ENCODE measurements at regions not wholly inside any gene's neighbourhood (a gene's known extent, or its start where the extent isn't known, plus 50 kb on each side); places are given as distances from the start of the nearest gene placed in this dataset.

DNA sequence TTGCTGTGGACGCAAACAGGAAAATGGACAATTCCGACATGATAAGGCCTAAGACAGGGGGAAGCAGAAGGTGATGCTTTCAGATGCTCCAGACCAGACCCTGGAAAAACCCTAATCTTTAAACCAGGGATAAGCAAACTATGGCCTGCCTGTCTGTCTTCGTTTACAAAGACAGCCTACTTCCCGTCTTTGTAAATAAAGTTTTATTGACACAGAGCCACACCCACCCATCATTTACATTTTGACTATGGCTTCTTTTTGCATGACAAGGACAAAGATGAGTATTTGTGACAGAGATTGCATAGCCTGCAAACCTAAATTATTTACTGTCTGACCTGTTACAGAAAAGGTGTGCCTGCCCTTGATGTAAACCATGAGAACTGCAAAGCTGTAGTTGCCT is 177.9 kb downstream of the WSCD1 start:
- ATAC-seq = no peak
- POLR2A ChIA-PET = interaction anchor here (0.6 to 0.9 kb wide), 2 partner anchors 12 to 196 kb away, joined by 3 to 4 read pairs; partner anchors contain the start of gene PIMREG
- TF ChIP-seq CXXC5 (CRISPR knock-in tag; IDR thresholded peaks at IDR 0.05) (no peak), TARDBP (IDR thresholded peaks at IDR 0.05) (no peak), ELF1 (tag; IDR thresholded peaks at IDR 0.05) (no peak), TBL1XR1 (IDR thresholded peaks at IDR 0.05; ENCODE audit: low read length in 2 of 2) (no peak), SMARCC2 (IDR thresholded peaks at IDR 0.05; ENCODE audit: low read depth) (no peak), ADNP (tag; IDR thresholded peaks at IDR 0.05) (no peak)
- TF ChIP-seq, protein P1, sequence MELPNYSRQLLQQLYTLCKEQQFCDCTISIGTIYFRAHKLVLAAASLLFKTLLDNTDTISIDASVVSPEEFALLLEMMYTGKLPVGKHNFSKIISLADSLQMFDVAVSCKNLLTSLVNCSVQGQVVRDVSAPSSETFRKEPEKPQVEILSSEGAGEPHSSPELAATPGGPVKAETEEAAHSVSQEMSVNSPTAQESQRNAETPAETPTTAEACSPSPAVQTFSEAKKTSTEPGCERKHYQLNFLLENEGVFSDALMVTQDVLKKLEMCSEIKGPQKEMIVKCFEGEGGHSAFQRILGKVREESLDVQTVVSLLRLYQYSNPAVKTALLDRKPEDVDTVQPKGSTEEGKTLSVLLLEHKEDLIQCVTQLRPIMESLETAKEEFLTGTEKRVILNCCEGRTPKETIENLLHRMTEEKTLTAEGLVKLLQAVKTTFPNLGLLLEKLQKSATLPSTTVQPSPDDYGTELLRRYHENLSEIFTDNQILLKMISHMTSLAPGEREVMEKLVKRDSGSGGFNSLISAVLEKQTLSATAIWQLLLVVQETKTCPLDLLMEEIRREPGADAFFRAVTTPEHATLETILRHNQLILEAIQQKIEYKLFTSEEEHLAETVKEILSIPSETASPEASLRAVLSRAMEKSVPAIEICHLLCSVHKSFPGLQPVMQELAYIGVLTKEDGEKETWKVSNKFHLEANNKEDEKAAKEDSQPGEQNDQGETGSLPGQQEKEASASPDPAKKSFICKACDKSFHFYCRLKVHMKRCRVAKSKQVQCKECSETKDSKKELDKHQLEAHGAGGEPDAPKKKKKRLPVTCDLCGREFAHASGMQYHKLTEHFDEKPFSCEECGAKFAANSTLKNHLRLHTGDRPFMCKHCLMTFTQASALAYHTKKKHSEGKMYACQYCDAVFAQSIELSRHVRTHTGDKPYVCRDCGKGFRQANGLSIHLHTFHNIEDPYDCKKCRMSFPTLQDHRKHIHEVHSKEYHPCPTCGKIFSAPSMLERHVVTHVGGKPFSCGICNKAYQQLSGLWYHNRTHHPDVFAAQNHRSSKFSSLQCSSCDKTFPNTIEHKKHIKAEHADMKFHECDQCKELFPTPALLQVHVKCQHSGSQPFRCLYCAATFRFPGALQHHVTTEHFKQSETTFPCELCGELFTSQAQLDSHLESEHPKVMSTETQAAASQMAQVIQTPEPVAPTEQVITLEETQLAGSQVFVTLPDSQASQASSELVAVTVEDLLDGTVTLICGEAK (IDR thresholded peaks at IDR 0.05) = peak; percentile 91
- TF ChIP-seq, protein P1 (CRISPR knock-in tag; IDR thresholded peaks at IDR 0.05) = peak; percentile 83
- TF ChIP-seq, protein P2, sequence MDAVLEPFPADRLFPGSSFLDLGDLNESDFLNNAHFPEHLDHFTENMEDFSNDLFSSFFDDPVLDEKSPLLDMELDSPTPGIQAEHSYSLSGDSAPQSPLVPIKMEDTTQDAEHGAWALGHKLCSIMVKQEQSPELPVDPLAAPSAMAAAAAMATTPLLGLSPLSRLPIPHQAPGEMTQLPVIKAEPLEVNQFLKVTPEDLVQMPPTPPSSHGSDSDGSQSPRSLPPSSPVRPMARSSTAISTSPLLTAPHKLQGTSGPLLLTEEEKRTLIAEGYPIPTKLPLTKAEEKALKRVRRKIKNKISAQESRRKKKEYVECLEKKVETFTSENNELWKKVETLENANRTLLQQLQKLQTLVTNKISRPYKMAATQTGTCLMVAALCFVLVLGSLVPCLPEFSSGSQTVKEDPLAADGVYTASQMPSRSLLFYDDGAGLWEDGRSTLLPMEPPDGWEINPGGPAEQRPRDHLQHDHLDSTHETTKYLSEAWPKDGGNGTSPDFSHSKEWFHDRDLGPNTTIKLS (IDR thresholded peaks at IDR 0.05; ENCODE audit: borderline replicate concordance, low read depth) = no peak

More for the DNA sequence above, 177.9 kb downstream of the WSCD1 start:
- Histone ChIP-seq H3K27me3 (ENCODE audit: control insufficient read depth in 2 of 2, insufficient read depth in 2 of 2, low read length in 2 of 2) (no peaks in the 10 kb centered on the region; a peak in 2 of 5 replicates), H3K4me3 (no peak overlapping the region), H3K9me1 (ENCODE audit: control insufficient read depth, insufficient read depth, low read length) (no peaks in the 10 kb centered on the region), H3K9ac (ENCODE audit: insufficient read depth in 1 of 2, low read depth in 2 of 2, low read length in 2 of 2) (no peak overlapping the region), H3K4me2 (ENCODE audit: insufficient read depth, low read length) (no peak overlapping the region), H4K20me1 (replicated peaks; ENCODE audit: control insufficient read depth, insufficient read depth, low read length) (no peaks in the 10 kb centered on the region), H3K27ac (ENCODE audit: extremely low read depth, low read depth, low read length) (no peak overlapping the region), H3K9me3 (replicated peaks; ENCODE audit: control insufficient read depth, insufficient read depth, low read depth, low read length) (no peaks in the 10 kb centered on the region), H3K4me1 (replicated peaks in 1 of 2; ENCODE audit: control insufficient read depth in 2 of 2, insufficient read depth in 2 of 2, low read length in 2 of 2) (no peaks in the 10 kb centered on the region), H3K36me3 (ENCODE audit: control insufficient read depth, insufficient read depth, low read length) (no peaks in the 10 kb centered on the region), H3K79me2 (ENCODE audit: control insufficient read depth, insufficient read depth, low read length) (no peaks in the 10 kb centered on the region), H2AFZ (ENCODE audit: low read depth, low read length) (no peak overlapping the region)
- FAIRE-seq (no peak), DNase-seq (ENCODE audit: extremely low read depth in 1 of 4, low spot score in 3 of 4) (no peak)
- no TSS peak for BruUV-seq (replicated peaks)
- in situ Hi-C loops (cut with MboI) (no loop called here), intact Hi-C loops (cut with micrococcal nuclease) (no loop called here)
- CTCF ChIA-PET (ENCODE audit: low intra/inter-chr PET ratio) = no interaction called here
- 0% methylated on average over 4 of the region's 4 CpGs for WGBS (ENCODE audit: insufficient coverage, low coverage, missing lambda C conversion rate)

All from K562 (cell line).